HG02588 (cell line): ENCODE measurements at regions not wholly inside any gene's neighbourhood (a gene's known extent, or its start where the extent isn't known, plus 50 kb on each side); places are given as distances from the start of the nearest gene placed in this dataset.
"Not testable (repeated sequence)": the region's sequence is repeated elsewhere in the genome, so short reads cannot be mapped to it uniquely, and the experiment has no call there.

ENCODE experiments used
- ATAC-seq: cut with Tn5 transposase; IDR thresholded peaks from one replicate; pipeline ENCODE4 v1.9.1; 2021; ENCODE audit warnings: mild to moderate bottlenecking, moderate library complexity; ENCODE audit not compliant: unreplicated experiment

DNA sequence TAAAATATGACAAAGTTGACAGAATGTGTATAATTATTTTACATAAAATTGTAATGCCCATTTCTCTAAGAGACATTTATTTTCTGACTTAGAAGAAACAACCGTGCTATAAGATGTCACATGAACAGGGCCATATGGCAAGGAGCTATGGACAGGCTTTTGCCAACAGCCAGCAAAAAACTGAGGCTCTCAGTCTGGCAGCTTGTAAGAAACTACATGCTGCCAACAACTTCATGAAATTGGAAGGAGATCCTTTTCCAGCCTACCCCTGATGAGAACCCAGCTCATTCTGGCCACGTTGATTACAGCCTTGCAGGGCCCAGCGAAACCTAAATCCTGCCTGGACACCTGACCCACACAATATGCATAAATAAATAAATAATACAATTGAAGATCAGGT is 250.3 kb upstream of the ARSJ start:
- ATAC-seq = no peak

GRCh38 chr4:114236171-114236769 is 256.8 kb upstream of the ARSJ start:
- no peak for ATAC-seq

GRCh38 chr4:114237997-114238396 is 258.6 kb upstream of the ARSJ start:
- ATAC-seq = no peak

GRCh38 chr4:114249561-114249960 is 270.1 kb upstream of the ARSJ start:
- ATAC-seq = no peak

DNA sequence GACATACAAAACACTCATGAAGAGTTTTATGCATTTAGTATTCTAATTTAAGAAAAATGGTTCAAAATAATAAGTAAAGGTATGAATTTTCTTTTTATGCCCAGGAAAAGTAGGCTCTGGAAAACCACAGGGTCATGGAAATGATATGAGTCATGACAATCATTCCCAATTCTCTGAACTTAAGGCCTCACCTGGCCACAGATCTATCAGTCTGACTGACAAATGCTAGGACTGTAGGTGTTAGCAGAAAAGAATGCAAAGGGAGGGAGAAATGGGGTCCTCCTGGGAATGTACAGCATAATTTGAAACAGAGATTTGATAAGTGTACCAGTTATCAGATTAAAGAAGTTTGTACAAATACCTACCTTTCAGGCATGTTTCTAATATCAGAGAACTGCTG is 270.5 kb upstream of the ARSJ start:
- ATAC-seq = no peak

- no peak for ATAC-seq
Measured at GRCh38 chr4:114250439-114250891, 271.0 kb upstream of the ARSJ start.

DNA sequence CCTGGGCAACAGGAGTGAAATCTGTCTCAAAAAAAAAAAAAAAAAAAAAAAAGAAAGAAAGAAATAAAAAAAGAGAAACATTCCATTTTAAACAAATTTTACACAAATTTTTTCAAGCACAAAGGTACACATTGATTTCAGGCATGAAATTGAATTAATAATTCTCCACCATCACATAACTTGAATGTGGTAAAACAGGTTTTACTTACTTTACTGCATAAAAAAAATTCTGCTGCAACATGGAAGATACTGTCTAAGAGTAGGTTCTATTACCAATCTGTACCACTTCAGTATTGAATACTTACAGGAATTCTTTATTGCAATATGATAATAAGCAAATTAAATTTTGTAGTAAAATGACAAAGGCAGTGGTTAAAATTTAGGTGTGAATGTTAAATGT is 271.6 kb upstream of the ARSJ start:
- no peak for ATAC-seq

DNA sequence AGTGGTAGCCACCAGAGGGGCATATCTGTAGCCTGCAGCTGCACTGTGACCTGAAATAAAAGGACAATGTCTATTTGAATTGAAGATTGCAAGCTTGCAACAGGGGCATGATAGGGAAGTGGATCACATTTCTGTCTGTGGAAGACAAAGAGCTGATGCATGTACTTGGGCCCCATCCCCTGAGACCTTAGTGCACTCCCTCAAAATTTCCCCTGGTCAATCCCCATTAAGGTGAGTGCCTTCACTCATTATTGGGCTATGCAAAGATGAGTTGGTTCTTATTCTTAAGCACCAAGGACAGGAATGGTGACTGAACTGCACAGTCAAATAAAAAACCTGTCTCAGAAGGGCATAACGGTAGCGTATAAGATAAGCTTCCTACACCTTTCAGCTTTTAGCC is 273.1 kb upstream of the ARSJ start:
- no peak for ATAC-seq

- no peak for ATAC-seq
Measured at GRCh38 chr4:114257501-114257900, 278.1 kb upstream of the ARSJ start.

- ATAC-seq = not testable (repeated sequence)
Measured at GRCh38 chr4:114262421-114262820, 283.0 kb upstream of the ARSJ start.

GRCh38 chr4:114263233-114263632 is 283.8 kb upstream of the ARSJ start:
- no peak for ATAC-seq

- ATAC-seq = no peak
Measured at GRCh38 chr4:114264452-114264851, 285.0 kb upstream of the ARSJ start.

GRCh38 chr4:114264877-114265291 is 285.4 kb upstream of the ARSJ start:
- ATAC-seq = no peak

DNA sequence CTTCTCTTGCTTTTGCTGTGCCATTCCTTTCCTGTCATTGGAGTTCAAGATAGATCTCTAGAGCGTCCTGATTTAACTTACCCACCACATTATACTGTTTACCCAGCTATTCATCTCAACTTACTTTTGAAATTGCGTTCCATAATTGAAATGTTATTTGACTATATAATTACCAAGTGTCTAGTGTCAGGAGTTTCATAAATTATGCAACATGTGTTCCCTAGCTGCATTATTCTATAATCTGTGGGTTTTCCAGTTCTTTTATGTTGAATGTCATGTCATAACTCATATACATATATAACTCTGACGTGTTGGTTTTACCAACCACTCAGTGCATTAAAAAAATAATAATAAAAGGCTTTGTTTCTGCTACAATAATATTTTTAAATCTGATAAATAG is 285.9 kb upstream of the ARSJ start:
- no peak for ATAC-seq

- no peak for ATAC-seq
Measured at GRCh38 chr4:114267976-114268375, 288.5 kb upstream of the ARSJ start.

DNA sequence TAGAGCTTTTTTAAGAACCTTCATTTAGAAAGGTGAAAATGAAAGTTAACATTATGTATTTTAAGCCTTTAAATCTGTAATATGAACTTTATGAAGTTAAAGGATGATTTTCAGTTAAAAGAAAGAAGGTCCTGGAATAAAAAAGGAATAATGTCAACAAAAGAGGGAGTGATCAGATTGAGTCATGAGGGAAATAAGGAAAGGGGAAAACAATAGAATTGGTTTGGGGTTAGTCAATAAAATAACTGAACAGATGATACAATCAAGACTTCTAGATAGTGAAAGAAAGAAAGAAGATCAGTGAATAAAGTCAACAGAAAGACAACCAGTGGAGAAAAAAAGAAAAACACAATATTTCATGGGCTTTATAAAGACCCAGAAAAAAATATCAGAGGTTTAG is 291.6 kb upstream of the ARSJ start:
- no peak for ATAC-seq

- ATAC-seq = no peak
Measured at GRCh38 chr4:114272226-114272625, 292.8 kb upstream of the ARSJ start.

GRCh38 chr4:114273238-114273637 is 293.8 kb upstream of the ARSJ start:
- no peak for ATAC-seq

GRCh38 chr4:114277690-114278089 is 298.2 kb upstream of the ARSJ start:
- no peak for ATAC-seq

DNA sequence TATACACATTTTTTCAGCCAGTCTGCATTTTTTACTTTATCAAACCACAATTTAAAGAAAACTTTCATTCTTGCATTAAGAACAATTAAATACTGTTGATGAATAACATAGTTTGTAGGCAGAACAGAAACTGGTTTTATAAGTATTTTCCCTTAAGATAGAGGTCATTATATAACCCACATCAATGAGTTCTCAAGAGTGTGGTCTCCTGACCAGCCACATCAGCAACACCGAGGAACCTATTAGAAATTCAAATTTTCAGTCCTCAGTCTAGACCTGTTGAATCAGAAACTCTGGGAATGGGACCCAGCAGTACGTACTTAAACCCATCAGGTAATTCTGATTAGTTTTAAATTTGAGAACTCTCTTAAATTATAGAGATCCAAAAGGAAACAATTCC is 299.6 kb upstream of the ARSJ start:
- no peak for ATAC-seq

DNA sequence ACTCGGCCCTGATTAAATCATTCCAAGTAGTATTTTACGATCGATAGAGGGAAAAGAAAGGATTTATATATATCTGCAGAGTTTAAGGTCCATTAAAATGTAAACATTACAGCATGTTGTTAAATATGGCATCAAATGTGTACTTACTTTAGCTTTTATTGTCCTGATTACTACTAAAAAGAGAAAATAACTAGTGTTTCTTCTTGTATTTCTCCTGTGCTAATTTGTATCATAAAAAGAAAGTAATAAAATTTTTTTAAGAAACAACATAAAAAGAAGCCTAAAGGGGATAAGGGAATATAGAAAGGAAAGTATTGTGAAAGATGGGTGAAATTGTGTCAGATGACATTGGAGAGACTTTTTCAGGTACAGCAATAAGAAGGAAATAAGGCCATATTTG is 300.3 kb upstream of the ARSJ start:
- no peak for ATAC-seq

- ATAC-seq = no peak
Measured at GRCh38 chr4:114280645-114281044, 301.2 kb upstream of the ARSJ start.

DNA sequence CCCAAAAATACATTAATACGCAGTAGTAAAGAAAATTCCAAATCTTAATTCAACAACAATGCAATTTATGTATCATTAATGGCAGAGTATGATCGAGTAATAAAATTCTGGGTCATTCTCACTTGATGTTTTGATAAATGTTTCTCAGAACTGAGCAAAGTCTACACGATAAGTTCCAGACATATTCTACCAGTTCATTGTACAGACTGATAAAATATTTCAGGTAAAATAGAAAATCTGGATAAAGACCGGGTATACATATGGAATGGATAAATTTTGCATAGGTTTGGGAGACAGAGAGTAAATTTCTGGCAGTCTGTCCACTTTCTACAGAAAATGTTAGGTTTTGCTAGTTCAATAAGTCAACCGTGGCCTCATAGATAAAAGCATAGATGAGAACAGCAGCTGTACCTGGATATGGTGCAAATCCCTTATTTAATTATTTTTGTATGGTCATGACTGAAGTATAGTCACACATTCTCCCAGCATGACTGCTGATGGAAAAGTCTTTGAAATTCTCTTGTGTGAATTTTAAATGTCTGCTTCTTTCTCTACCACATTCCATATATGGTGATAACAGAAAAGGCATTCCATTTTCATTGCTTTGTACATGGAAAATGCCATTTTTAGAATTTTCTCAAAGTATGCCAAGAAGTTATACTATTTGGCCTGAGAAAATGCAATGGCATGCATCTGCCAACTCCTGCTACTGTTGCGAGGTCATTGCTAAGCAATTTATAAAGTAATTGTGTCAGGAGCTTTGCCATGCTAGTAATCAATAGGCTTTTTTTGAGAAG is 301.9 kb upstream of the ARSJ start:
- no peak for ATAC-seq
